ENCODE measurements at regions not wholly inside any gene's neighbourhood (a gene's known extent, or its start where the extent isn't known, plus 50 kb on each side); places are given as distances from the start of the nearest gene placed in this dataset.

DNA sequence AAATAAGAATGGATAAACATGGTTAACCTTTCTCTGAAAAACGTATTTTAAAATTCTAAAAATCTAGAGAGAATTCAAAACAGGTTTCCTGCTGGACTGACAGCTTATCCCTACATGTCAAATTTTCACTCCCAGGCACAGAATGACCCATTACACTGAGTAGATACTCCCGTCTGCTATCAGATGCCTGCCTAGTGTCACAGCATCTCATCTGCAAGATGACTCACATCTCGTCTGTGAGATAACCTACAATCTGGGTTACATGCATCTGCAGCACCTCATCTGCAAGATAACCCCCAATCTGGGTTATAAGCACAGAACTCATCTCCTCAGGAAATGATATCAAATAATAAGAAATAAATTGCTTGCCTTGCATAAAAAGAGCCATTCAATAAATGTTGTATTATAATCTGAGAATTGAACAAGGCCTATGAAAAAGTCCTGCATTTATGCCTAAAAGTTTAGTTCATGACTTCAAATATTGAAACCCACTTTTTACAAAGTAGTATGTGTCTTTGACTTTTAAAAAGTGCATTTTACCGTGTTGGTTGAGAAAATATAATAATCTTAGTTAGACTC lies 188.3 kb upstream of the THBS1 start:
- POLR2A ChIA-PET = no interaction called here
- Mint-ChIP-seq H3K27ac (no peak overlapping the region), H3K27me3 (ENCODE audit: low read depth) (no peaks in the 10 kb centered on the region), H3K4me1 (no peaks in the 10 kb centered on the region), H3K9me3 (no peaks in the 10 kb centered on the region), H3K4me3 (no peak overlapping the region), H3K36me3 (no peaks in the 10 kb centered on the region)
- TF ChIP-seq USF2 (CRISPR knock-in tag; IDR thresholded peaks at IDR 0.05) (no peak), EMX1 (CRISPR knock-in tag; IDR thresholded peaks at IDR 0.05) (no peak), IRF2 (CRISPR knock-in tag; IDR thresholded peaks at IDR 0.05; ENCODE audit: borderline replicate concordance, low read depth) (no peak), E2F4 (CRISPR knock-in tag; IDR thresholded peaks at IDR 0.05; ENCODE audit: borderline replicate concordance, low read depth) (no peak), HMGA2 (CRISPR knock-in tag; IDR thresholded peaks at IDR 0.05) (no peak)
- CTCF ChIA-PET = no interaction called here
- ATAC-seq (no peak), DNase-seq (ENCODE audit: low spot score) (no peak)

GRCh38 chr15:39393575-39394335 lies 187.1 kb upstream of the THBS1 start:
- DNase-seq (ENCODE audit: low spot score) = no peak
- Mint-ChIP-seq H3K27ac (no peak overlapping the region), H3K4me1 (no peaks in the 10 kb centered on the region), H3K36me3 (no peaks in the 10 kb centered on the region), H3K9me3 (no peaks in the 10 kb centered on the region), H3K4me3 (no peak overlapping the region), H3K27me3 (ENCODE audit: low read depth) (no peaks in the 10 kb centered on the region)
- CTCF ChIA-PET = no interaction called here
- ATAC-seq = no peak
- POLR2A ChIA-PET = no interaction called here
- TF ChIP-seq STAT6 (CRISPR knock-in tag; conservative IDR thresholded peaks at IDR 0.05; ENCODE audit: low read depth) (no peak), EMX1 (CRISPR knock-in tag; IDR thresholded peaks at IDR 0.05) (no peak)

DNA sequence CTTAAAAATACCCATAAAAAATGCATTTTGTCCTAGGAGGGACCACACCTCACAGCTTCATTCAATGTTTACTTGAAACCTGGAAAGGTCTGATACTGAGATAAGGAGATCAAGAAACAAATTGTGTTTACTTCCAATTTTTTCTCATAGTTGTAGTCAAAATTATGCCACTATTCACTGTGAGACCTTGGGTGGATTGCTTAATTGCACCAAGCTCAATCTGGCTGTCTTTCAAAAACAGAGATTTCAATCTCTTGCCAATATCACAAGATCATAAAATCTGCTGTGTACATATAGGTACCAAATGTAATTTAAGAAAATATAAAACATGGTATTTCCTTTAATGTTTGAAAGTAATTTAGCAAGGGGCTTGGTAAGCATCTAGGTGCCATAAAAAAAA lies 186.4 kb upstream of the THBS1 start:
- no peaks in the 10 kb centered on the region for H3K4me1 Mint-ChIP-seq
- ChIA-PET POLR2A (no interaction called here), CTCF (no interaction called here)
- H3K9me3 Mint-ChIP-seq = no peaks in the 10 kb centered on the region
- ATAC-seq = no peak
- no peak overlapping the region for H3K27ac Mint-ChIP-seq
- H3K36me3 Mint-ChIP-seq = no peaks in the 10 kb centered on the region
- TF ChIP-seq TP53 (CRISPR knock-in tag; IDR thresholded peaks at IDR 0.05) = no peak
- TF ChIP-seq NFATC4 (CRISPR knock-in tag; IDR thresholded peaks at IDR 0.05) = no peak
- TF ChIP-seq ZNF232 (CRISPR knock-in tag; IDR thresholded peaks at IDR 0.05) = no peak
- no peak for TF ChIP-seq GRHL2 (CRISPR knock-in tag; IDR thresholded peaks at IDR 0.05; ENCODE audit: insufficient replicate concordance, severe bottlenecking)
- no peak for TF ChIP-seq NFYB (CRISPR knock-in tag; conservative IDR thresholded peaks at IDR 0.05; ENCODE audit: low read depth)
- TF ChIP-seq, protein P1, sequence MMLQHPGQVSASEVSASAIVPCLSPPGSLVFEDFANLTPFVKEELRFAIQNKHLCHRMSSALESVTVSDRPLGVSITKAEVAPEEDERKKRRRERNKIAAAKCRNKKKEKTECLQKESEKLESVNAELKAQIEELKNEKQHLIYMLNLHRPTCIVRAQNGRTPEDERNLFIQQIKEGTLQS (CRISPR knock-in tag; conservative IDR thresholded peaks at IDR 0.05) = no peak
- TF ChIP-seq, protein P2, sequence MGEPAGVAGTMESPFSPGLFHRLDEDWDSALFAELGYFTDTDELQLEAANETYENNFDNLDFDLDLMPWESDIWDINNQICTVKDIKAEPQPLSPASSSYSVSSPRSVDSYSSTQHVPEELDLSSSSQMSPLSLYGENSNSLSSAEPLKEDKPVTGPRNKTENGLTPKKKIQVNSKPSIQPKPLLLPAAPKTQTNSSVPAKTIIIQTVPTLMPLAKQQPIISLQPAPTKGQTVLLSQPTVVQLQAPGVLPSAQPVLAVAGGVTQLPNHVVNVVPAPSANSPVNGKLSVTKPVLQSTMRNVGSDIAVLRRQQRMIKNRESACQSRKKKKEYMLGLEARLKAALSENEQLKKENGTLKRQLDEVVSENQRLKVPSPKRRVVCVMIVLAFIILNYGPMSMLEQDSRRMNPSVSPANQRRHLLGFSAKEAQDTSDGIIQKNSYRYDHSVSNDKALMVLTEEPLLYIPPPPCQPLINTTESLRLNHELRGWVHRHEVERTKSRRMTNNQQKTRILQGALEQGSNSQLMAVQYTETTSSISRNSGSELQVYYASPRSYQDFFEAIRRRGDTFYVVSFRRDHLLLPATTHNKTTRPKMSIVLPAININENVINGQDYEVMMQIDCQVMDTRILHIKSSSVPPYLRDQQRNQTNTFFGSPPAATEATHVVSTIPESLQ (CRISPR knock-in tag; IDR thresholded peaks at IDR 0.05) = no peak
- no peak for TF ChIP-seq USF2 (CRISPR knock-in tag; IDR thresholded peaks at IDR 0.05)
- TF ChIP-seq TEAD4 (CRISPR knock-in tag; IDR thresholded peaks at IDR 0.05) = no peak
- TF ChIP-seq, protein P3, sequence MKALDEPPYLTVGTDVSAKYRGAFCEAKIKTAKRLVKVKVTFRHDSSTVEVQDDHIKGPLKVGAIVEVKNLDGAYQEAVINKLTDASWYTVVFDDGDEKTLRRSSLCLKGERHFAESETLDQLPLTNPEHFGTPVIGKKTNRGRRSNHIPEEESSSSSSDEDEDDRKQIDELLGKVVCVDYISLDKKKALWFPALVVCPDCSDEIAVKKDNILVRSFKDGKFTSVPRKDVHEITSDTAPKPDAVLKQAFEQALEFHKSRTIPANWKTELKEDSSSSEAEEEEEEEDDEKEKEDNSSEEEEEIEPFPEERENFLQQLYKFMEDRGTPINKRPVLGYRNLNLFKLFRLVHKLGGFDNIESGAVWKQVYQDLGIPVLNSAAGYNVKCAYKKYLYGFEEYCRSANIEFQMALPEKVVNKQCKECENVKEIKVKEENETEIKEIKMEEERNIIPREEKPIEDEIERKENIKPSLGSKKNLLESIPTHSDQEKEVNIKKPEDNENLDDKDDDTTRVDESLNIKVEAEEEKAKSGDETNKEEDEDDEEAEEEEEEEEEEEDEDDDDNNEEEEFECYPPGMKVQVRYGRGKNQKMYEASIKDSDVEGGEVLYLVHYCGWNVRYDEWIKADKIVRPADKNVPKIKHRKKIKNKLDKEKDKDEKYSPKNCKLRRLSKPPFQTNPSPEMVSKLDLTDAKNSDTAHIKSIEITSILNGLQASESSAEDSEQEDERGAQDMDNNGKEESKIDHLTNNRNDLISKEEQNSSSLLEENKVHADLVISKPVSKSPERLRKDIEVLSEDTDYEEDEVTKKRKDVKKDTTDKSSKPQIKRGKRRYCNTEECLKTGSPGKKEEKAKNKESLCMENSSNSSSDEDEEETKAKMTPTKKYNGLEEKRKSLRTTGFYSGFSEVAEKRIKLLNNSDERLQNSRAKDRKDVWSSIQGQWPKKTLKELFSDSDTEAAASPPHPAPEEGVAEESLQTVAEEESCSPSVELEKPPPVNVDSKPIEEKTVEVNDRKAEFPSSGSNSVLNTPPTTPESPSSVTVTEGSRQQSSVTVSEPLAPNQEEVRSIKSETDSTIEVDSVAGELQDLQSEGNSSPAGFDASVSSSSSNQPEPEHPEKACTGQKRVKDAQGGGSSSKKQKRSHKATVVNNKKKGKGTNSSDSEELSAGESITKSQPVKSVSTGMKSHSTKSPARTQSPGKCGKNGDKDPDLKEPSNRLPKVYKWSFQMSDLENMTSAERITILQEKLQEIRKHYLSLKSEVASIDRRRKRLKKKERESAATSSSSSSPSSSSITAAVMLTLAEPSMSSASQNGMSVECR (CRISPR knock-in tag; IDR thresholded peaks at IDR 0.05; ENCODE audit: borderline replicate concordance) = no peak
- no peak for TF ChIP-seq ZNF671 (CRISPR knock-in tag; IDR thresholded peaks at IDR 0.05)
- H3K4me3 Mint-ChIP-seq = no peak overlapping the region
- no peaks in the 10 kb centered on the region for H3K27me3 Mint-ChIP-seq (ENCODE audit: low read depth)
- no peak for DNase-seq (ENCODE audit: low spot score)
